Immature natural killer cell (primary cell): ENCODE measurements at regions not wholly inside any gene's neighbourhood (a gene's known extent, or its start where the extent isn't known, plus 50 kb on each side); places are given as distances from the start of the nearest gene placed in this dataset.

ENCODE experiments used
- DNase-seq, 3 donors: peaks; one replicate each; pipeline ENCODE4 v3.0.0; 2022; ENCODE audit warnings: mixed read lengths in 1 of 3
- H3K27ac Mint-ChIP-seq, 6 donors: one replicate each; pipeline ENCODE4 v1.8.0; 2020; ENCODE audit warnings: mixed read lengths in 6 of 6, mild to moderate bottlenecking in 5 of 6, inconsistent platforms in 4 of 6, moderate library complexity in 3 of 6
- H3K27me3 Mint-ChIP-seq, 3 donors: one replicate each; pipeline ENCODE4 v1.8.0; 2020 to 2021; ENCODE audit warnings: low read depth in 3 of 3, mild to moderate bottlenecking in 3 of 3, mixed read lengths in 3 of 3, moderate library complexity in 3 of 3, inconsistent platforms in 1 of 3
- H3K36me3 Mint-ChIP-seq, 3 donors: one replicate each; pipeline ENCODE4 v1.8.0; 2020; ENCODE audit warnings: mixed read lengths in 3 of 3, inconsistent platforms in 2 of 3, mild to moderate bottlenecking in 2 of 3
- H3K4me1 Mint-ChIP-seq, 2 donors: one replicate each; pipeline ENCODE4 v1.8.0; 2020; ENCODE audit warnings: inconsistent platforms in 2 of 2, mild to moderate bottlenecking in 2 of 2, mixed read lengths in 2 of 2, moderate library complexity in 1 of 2
- H3K4me3 Mint-ChIP-seq, 5 donors: one replicate each; pipeline ENCODE4 v1.8.0; 2020; ENCODE audit warnings: mild to moderate bottlenecking in 5 of 5, mixed read lengths in 5 of 5, inconsistent platforms in 3 of 5, moderate library complexity in 3 of 5
- H3K9me3 Mint-ChIP-seq, 6 donors: one replicate each; pipeline ENCODE4 v1.8.0; 2020; ENCODE audit warnings: mild to moderate bottlenecking in 6 of 6, mixed read lengths in 6 of 6, inconsistent platforms in 4 of 6, moderate library complexity in 3 of 6

GRCh38 chr22:49023161-49023878 is 804.4 kb downstream of the BRD1 start:
- no peak for DNase-seq
- Mint-ChIP-seq H3K4me1 (no peaks in the 10 kb centered on the region), H3K9me3 (no peaks in the 10 kb centered on the region), H3K27me3 (peaks cover 0 to 2% (median 0%) of the 10 kb centered on the region in 3 donors), H3K4me3 (no peak overlapping the region), H3K36me3 (no peaks in the 10 kb centered on the region), H3K27ac (no peak overlapping the region)

- Mint-ChIP-seq H3K4me1 (no peaks in the 10 kb centered on the region), H3K9me3 (no peaks in the 10 kb centered on the region), H3K27ac (no peak overlapping the region), H3K27me3 (peaks cover 0 to 1% (median 0%) of the 10 kb centered on the region in 3 donors), H3K36me3 (no peaks in the 10 kb centered on the region), H3K4me3 (no peak overlapping the region)
- no peak for DNase-seq
Measured at GRCh38 chr22:49022816-49023160, 804.9 kb downstream of the BRD1 start.

DNA sequence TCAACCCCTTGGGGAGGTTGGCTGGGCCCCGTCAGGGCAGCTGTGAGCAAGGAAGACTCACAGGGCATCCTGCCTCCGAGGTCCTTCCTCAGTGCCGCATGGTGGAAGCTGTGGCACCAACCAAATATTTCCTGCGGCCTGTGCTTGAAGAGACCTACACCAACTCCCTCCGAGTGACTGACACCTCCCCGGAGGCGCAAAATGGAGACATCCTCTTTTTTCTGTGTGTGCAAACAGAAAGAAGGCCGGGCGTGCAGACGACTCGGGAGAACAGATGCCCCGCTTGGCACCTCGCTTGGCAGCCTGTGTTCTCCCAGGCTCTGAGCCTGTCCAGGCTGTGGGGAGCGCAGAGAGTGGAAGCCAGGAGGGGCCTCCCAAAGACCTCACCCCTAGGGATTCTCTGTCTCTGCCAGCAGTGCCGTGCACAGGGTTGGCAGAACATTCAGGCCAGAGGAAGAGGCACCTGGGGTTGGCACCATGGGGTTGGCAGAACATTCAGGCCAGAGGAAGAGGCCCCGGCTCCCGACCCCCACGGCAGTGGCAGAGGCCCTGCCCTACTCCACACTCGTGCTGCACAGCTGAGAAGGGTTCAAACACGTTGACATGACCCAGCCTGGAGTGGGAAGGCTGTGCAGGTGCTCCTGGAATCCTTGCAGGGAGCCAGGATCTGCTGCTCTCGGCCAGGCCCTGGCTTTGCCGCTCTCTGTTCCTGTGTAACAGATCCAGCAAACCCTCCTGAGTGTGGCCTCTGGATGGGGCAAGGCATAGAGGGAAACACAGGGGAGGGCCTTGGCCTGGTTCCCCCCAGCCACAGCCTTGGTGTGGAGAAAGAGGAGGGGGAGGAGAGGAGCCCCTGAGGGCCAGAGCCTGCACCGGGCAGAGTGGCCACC is 805.5 kb downstream of the BRD1 start:
- no peaks in the 10 kb centered on the region for H3K9me3 Mint-ChIP-seq
- no peak overlapping the region for H3K4me3 Mint-ChIP-seq
- no peak for DNase-seq
- no peaks in the 10 kb centered on the region for H3K27me3 Mint-ChIP-seq
- no peaks in the 10 kb centered on the region for H3K4me1 Mint-ChIP-seq
- no peaks in the 10 kb centered on the region for H3K36me3 Mint-ChIP-seq
- H3K27ac Mint-ChIP-seq = no peak overlapping the region

DNA sequence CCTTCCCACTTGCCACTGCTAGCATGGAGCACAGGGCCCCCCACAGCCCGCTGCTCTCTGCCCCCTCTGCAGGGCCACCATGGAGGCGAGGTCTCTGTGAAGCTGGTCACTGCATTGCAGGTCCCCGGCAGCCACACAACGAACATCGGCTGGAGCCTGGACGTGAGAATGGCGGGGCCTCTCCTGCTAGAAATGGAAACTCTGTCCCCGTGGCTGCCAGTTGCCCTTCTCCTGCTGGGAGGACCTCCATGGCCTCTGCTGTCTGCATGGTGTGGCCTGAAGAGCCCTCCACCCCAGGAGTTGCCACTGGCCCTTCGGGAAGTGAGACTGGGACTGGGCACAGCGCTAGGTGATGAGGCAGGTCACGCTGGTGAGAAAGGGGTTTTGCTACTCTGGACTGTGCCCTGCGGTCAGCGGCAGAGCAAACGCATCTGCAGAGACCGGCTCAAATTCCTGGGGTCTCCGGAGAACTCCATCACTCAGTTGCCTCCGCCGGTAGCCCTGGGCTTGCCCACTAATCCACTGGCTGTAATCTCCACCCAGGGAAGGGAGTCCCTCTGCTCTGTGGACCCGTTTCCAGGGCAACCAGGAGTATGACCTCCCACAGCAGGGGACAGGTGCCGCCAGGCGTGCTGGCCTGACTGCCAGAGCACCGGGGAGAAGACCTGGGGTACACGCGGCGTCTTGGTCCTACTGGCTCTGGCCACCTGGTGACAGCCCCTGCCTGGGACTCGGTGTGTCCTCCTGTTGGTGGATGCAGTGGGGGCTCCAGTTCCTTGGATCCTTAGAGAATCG is 806.3 kb downstream of the BRD1 start:
- no peak overlapping the region for H3K4me3 Mint-ChIP-seq
- H3K27ac Mint-ChIP-seq = no peak overlapping the region
- no peaks in the 10 kb centered on the region for H3K36me3 Mint-ChIP-seq
- no peaks in the 10 kb centered on the region for H3K9me3 Mint-ChIP-seq
- no peak for DNase-seq
- H3K4me1 Mint-ChIP-seq = no peaks in the 10 kb centered on the region
- H3K27me3 Mint-ChIP-seq = no peaks in the 10 kb centered on the region

DNA sequence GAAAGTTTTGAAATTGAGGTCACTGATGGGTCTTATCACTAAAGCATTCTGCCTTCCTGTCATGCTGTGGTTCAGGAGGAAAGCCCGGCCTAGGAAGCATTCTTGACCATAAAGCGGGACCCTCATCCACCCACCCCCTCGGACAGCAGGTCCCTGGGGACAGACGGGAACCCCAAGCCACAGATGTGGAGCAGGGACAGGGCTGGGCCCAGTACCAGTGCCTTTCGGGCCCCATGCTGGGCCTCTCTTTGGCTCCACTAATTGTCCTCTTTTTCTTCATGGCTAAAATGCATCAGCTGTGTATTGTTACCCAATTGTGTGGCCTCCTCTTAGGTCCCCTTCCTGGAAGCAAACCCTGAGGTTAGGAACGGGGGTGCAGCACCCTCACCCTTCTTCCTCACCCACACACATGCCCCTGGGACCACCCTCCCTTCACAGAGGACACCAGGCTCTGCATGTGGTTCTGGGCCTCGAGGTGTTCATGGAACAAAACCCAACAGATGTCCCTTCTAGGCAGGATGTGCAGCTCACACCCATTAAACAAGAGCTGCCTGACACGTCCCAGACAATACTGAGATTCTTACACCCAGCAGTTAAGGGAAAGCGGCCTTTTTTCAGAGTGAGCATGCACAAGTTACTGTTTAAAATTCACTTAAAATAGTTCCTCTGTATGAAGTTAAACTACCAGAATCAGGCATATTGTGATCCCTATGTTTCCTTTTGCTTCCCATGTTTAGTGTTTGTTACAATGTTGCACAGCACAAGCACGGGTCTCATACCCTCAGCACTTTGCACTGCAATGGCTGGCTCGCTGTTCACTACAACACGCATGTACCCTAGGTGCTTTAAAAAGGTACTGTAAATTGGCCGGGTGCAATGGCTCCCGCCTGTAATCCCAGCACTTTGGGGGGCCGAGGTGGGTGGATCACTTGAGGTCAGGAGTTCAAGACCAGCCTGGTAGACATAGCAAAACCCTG is 807.6 kb downstream of the BRD1 start:
- Mint-ChIP-seq H3K27ac (no peak overlapping the region), H3K27me3 (no peaks in the 10 kb centered on the region), H3K4me1 (no peaks in the 10 kb centered on the region), H3K36me3 (no peaks in the 10 kb centered on the region), H3K9me3 (no peaks in the 10 kb centered on the region), H3K4me3 (no peak overlapping the region)
- no peak for DNase-seq

DNA sequence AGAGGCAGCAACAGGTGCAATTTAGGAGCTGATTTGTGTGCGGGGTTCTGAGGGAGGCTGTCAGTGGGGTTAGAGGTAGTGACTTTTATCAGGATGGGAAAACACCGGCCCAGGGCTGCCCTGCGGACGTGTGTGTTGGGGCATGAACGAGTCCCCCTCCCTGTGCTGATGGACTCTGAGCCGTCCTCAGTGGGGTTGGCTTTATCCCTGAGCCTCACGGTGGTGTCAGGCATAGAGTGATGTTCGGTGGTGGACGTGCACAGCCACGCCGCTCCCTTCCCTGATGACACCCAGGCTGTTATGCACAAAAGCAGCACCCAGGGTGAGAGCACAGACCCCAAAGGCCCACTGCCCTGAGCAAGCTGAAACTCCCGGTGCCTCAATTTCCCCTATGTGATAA is 809.1 kb downstream of the BRD1 start:
- Mint-ChIP-seq H3K27ac (no peak overlapping the region), H3K4me3 (no peak overlapping the region)
- no peak for DNase-seq

GRCh38 chr22:49017482-49018329 is 810.0 kb downstream of the BRD1 start:
- no peak for DNase-seq
- Mint-ChIP-seq H3K4me3 (no peak overlapping the region), H3K4me1 (no peaks in the 10 kb centered on the region), H3K36me3 (no peaks in the 10 kb centered on the region), H3K9me3 (no peaks in the 10 kb centered on the region), H3K27me3 (peaks cover 0 to 3% (median 0%) of the 10 kb centered on the region in 3 donors), H3K27ac (no peak overlapping the region)

More for the DNA sequence above, 809.1 kb downstream of the BRD1 start:
- Mint-ChIP-seq H3K9me3 (no peaks in the 10 kb centered on the region), H3K4me1 (no peaks in the 10 kb centered on the region), H3K27me3 (no peaks in the 10 kb centered on the region), H3K36me3 (no peaks in the 10 kb centered on the region)

DNA sequence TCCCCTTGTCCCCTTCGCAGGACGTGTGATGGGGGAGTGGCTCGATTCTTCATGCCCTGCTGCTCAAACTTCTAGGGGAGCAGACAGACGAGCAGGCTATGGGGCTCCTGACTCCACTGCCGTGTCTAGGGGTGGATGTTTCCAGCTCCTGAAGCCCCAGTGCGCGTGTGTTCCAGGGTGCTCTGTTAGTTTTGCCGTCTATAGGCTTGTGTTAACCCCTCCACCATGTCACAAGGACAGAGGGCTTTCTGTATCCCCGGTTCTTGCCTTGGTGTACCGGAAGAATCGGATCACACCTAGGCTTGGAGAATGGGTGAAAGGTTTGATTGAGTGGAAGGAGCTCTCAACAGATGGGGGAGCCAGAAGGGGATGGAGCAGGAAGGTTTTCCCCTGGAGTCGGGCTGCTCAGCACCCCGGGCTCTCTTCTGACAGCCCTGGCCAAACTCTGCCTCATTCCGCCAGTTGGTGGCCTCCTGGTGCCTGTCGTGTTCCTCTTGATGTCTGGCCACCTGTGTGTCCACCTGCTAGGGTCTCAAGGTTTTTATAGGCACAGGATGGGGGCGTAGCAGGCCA is 810.7 kb downstream of the BRD1 start:
- Mint-ChIP-seq H3K9me3 (no peaks in the 10 kb centered on the region), H3K4me1 (no peaks in the 10 kb centered on the region), H3K4me3 (no peak overlapping the region), H3K27me3 (peaks cover 0 to 5% (median 0%) of the 10 kb centered on the region in 3 donors), H3K36me3 (no peaks in the 10 kb centered on the region), H3K27ac (no peak overlapping the region)
- DNase-seq = no peak

DNA sequence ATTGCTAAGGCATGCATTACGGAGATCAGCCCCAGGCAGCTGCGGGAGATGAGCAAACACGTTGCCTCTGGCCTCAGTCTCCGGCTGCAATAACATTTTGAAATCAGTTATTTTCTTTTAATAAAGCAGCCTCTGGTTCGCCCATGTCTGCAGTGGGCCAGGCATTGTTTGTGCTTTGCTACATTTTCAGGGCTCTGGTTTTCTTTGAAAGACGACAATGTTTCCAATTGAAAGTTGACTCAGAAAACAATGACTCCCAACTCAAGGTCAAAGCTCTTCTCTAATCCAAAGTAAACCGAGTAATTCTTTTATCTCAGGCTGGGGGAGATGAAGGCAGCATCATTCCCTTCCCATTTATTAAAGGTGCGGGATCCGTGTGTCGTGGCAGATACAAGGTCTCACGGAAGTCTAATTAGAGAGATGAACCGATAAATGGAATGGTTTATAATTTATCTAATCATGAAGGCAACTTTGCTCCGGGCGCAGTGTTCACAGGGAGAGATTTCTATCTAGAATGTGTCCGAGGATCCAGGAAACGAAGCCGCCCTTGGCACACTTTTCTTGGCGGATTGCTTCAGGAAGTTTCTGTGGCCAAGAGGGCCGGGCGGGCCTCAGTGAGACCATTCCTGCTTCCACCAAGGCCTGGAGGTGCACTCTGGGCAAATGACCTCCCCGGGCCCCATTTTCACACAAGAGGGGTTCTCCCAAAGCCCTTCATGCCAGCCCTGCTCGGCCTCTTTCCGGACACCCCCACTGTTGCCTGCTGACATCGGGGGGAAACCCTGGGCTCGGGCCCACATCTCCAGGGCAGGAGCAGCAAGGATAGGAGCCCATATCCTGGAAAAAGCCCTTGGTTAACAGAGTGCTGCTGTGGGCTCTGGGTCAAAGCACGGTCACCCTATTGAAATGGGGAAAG is 811.4 kb downstream of the BRD1 start:
- H3K4me1 Mint-ChIP-seq = no peaks in the 10 kb centered on the region
- H3K36me3 Mint-ChIP-seq = no peaks in the 10 kb centered on the region
- no peak overlapping the region for H3K4me3 Mint-ChIP-seq
- no peaks in the 10 kb centered on the region for H3K9me3 Mint-ChIP-seq
- no peak for DNase-seq
- no peak overlapping the region for H3K27ac Mint-ChIP-seq
- H3K27me3 Mint-ChIP-seq = peaks cover 0 to 7% (median 2%) of the 10 kb centered on the region in 3 donors

- H3K9me3 Mint-ChIP-seq = no peaks in the 10 kb centered on the region
- no peak overlapping the region for H3K27ac Mint-ChIP-seq
- H3K27me3 Mint-ChIP-seq = peaks cover 0 to 7% (median 2%) of the 10 kb centered on the region in 3 donors
- H3K4me1 Mint-ChIP-seq = no peaks in the 10 kb centered on the region
- no peak for DNase-seq
- H3K36me3 Mint-ChIP-seq = no peaks in the 10 kb centered on the region
- H3K4me3 Mint-ChIP-seq = no peak overlapping the region
Measured at GRCh38 chr22:49015459-49015858, 812.2 kb downstream of the BRD1 start.
